Neuronal stem cell (in vitro differentiated cells): ENCODE measurements at regions not wholly inside any gene's neighbourhood (a gene's known extent, or its start where the extent isn't known, plus 50 kb on each side); places are given as distances from the start of the nearest gene placed in this dataset.

Experiments used
- DNase-seq: peaks from one replicate; pipeline ENCODE4 v3.0.0-alpha.2; 2013; ENCODE audit warnings: low spot score
- H2AFZ ChIP-seq: one replicate; pipeline ENCODE4 v1.6.1; 2013; ENCODE audit warnings: mild to moderate bottlenecking, low read length, inconsistent platforms
- H2AK5ac ChIP-seq: 2 replicates; pipeline ENCODE4 v1.6.1; 2013; ENCODE audit warnings: low read depth, mild to moderate bottlenecking, inconsistent platforms, low read length, moderate library complexity, mixed read lengths
- H2BK120ac ChIP-seq: 2 replicates; pipeline ENCODE4 v1.6.1; 2013; ENCODE audit warnings: low read depth, mild to moderate bottlenecking, inconsistent platforms, low read length, moderate library complexity, mixed read lengths
- H2BK12ac ChIP-seq: one replicate; pipeline ENCODE4 v1.6.1; 2013; ENCODE audit warnings: low read length, inconsistent platforms
- H2BK15ac ChIP-seq: 2 replicates; pipeline ENCODE4 v1.6.1; 2013; ENCODE audit warnings: mild to moderate bottlenecking, low read length, inconsistent platforms, mixed read lengths
- H2BK5ac ChIP-seq: one replicate; pipeline ENCODE4 v1.6.1; 2013; ENCODE audit warnings: inconsistent platforms, mild to moderate bottlenecking, low read length, moderate library complexity
- H3K14ac ChIP-seq: one replicate; pipeline ENCODE4 v1.6.1; 2013; ENCODE audit warnings: low read length, inconsistent platforms
- H3K18ac ChIP-seq: 2 replicates; pipeline ENCODE4 v1.6.1; 2013; ENCODE audit warnings: low read length, inconsistent platforms
- H3K23ac ChIP-seq: 2 replicates; pipeline ENCODE4 v1.6.1; 2013; ENCODE audit warnings: low read depth, mild to moderate bottlenecking, mixed read lengths, low read length, inconsistent platforms; ENCODE audit not compliant: poor library complexity
- H3K27ac ChIP-seq: replicated peaks from 3 replicates; pipeline ENCODE4 v1.5.1; 2013; ENCODE audit warnings: low read length, inconsistent platforms
- H3K27me3 ChIP-seq, 3 experiments: 2 replicates each; pipeline ENCODE4 v1.6.1; 2013; ENCODE audit warnings: low read length in 3 of 3, mild to moderate bottlenecking in 2 of 3, inconsistent platforms in 1 of 3, low read depth in 1 of 3, mixed read lengths in 1 of 3, moderate library complexity in 1 of 3; ENCODE audit not compliant: control insufficient read depth in 3 of 3, insufficient read depth in 3 of 3
- H3K36me3 ChIP-seq, 2 donors: replicated peaks in 1 of 2; 2 replicates each; pipeline ENCODE4 v1.6.1; 2013; ENCODE audit warnings: low read length in 2 of 2; ENCODE audit not compliant: control insufficient read depth in 2 of 2, insufficient read depth in 2 of 2
- H3K4ac ChIP-seq: 2 replicates; pipeline ENCODE4 v1.6.1; 2013; ENCODE audit warnings: inconsistent platforms, mild to moderate bottlenecking, low read length, moderate library complexity
- H3K4me1 ChIP-seq, 2 donors: 1 replicate in 1 of 2; 2 replicates in 1 of 2; pipeline ENCODE4 v1.6.1; 2013; ENCODE audit warnings: low read length in 2 of 2, low read depth in 1 of 2; ENCODE audit not compliant: control insufficient read depth in 2 of 2, insufficient read depth in 1 of 2
- H3K4me2 ChIP-seq: one replicate; pipeline ENCODE4 v1.6.1; 2013; ENCODE audit warnings: mild to moderate bottlenecking, low read length, inconsistent platforms; ENCODE audit not compliant: insufficient read depth, poor library complexity, severe bottlenecking
- H3K4me3 ChIP-seq, 2 donors: 2 replicates each; pipeline ENCODE4 v1.5.1; 2013; ENCODE audit warnings: low read length in 2 of 2, mild to moderate bottlenecking in 2 of 2, inconsistent platforms in 1 of 2, moderate library complexity in 1 of 2
- H3K79me1 ChIP-seq: one replicate; pipeline ENCODE4 v1.6.1; 2013; ENCODE audit warnings: low read depth, mild to moderate bottlenecking, inconsistent platforms, low read length, moderate library complexity
- H3K9ac ChIP-seq: one replicate; pipeline ENCODE4 v1.6.1; 2013; ENCODE audit warnings: mild to moderate bottlenecking, low read depth, low read length, inconsistent platforms; ENCODE audit not compliant: poor library complexity
- H3K9me3 ChIP-seq, 2 donors: replicated peaks in 1 of 2; 2 replicates each; pipeline versions ENCODE3 to v1.6.1; 2013; ENCODE audit warnings: low read length in 2 of 2, mild to moderate bottlenecking in 2 of 2, inconsistent platforms in 1 of 2, low read depth in 1 of 2, mixed read lengths in 1 of 2, moderate library complexity in 1 of 2; ENCODE audit not compliant: control insufficient read depth in 2 of 2, insufficient read depth in 1 of 2
- H4K8ac ChIP-seq: one replicate; pipeline ENCODE4 v1.6.1; 2013; ENCODE audit warnings: low read depth, mild to moderate bottlenecking, inconsistent platforms, low read length, moderate library complexity
- H4K91ac ChIP-seq: one replicate; pipeline ENCODE4 v1.6.1; 2013; ENCODE audit warnings: low read length, low read depth, mild to moderate bottlenecking, inconsistent platforms; ENCODE audit not compliant: poor library complexity
- WGBS, 2 donors: extraction: QIAGEN DNeasy Blood & Tissue Kit; methylation state at CpG; one replicate each; pipeline ENCODE4 v1.1.7; 2013; ENCODE audit warnings: missing lambda C conversion rate in 2 of 2, mixed read lengths in 1 of 2; ENCODE audit not compliant: insufficient read length in 2 of 2, insufficient replicate concordance in 1 of 2; ENCODE audit errors: extremely low coverage in 2 of 2; 5-methylcytosine and 5-hydroxymethylcytosine counted together

GRCh38 chr22:22768885-22769284 is 118.7 kb upstream of the IGLL5 start:
- H3K27me3 ChIP-seq = peaks cover 0 to 6% (median under 1%) of the 10 kb centered on the region in 3 experiments
- no peak overlapping the region for H3K14ac ChIP-seq
- WGBS, 2 donors = no CpG with 5 or more reads among the region's 2 CpGs
- no peak for DNase-seq
- no peak overlapping the region for H3K4me2 ChIP-seq
- no peak overlapping the region for H3K18ac ChIP-seq
- no peak overlapping the region for H2AFZ ChIP-seq
- no peak overlapping the region for H2AK5ac ChIP-seq
- H3K36me3 ChIP-seq = no peaks in the 10 kb centered on the region
- H3K9ac ChIP-seq = no peak overlapping the region
- no peak overlapping the region for H3K4me3 ChIP-seq
- no peaks in the 10 kb centered on the region for H3K79me1 ChIP-seq
- H2BK120ac ChIP-seq = no peak overlapping the region
- no peak overlapping the region for H3K4ac ChIP-seq
- no peak overlapping the region for H4K8ac ChIP-seq
- no peak overlapping the region for H3K23ac ChIP-seq
- no peak overlapping the region for H3K27ac ChIP-seq
- H2BK5ac ChIP-seq = no peak overlapping the region
- H2BK12ac ChIP-seq = no peak overlapping the region
- no peaks in the 10 kb centered on the region for H3K9me3 ChIP-seq
- H2BK15ac ChIP-seq = no peak overlapping the region
- no peak overlapping the region for H4K91ac ChIP-seq
- no peaks in the 10 kb centered on the region for H3K4me1 ChIP-seq

GRCh38 chr22:22769434-22770279 is 118.0 kb upstream of the IGLL5 start:
- no peak for DNase-seq
- no peak overlapping the region for H3K4me2 ChIP-seq
- H2BK120ac ChIP-seq = no peak overlapping the region
- no peak overlapping the region for H3K18ac ChIP-seq
- H2BK5ac ChIP-seq = no peak overlapping the region
- H3K27me3 ChIP-seq = peaks cover 0 to 6% (median 5%) of the 10 kb centered on the region in 3 experiments
- no peak overlapping the region for H3K14ac ChIP-seq
- H3K23ac ChIP-seq = no peak overlapping the region
- no peak overlapping the region for H4K8ac ChIP-seq
- no peaks in the 10 kb centered on the region for H3K4me1 ChIP-seq
- no peak overlapping the region for H2BK15ac ChIP-seq
- no peak overlapping the region for H3K4ac ChIP-seq
- H3K79me1 ChIP-seq = no peaks in the 10 kb centered on the region
- no CpG with 5 or more reads among the region's 4 CpGs for WGBS, 2 donors
- H2AK5ac ChIP-seq = no peak overlapping the region
- H3K4me3 ChIP-seq = no peak overlapping the region
- H3K9me3 ChIP-seq = no peaks in the 10 kb centered on the region
- H2AFZ ChIP-seq = no peak overlapping the region
- H2BK12ac ChIP-seq = no peak overlapping the region
- H3K36me3 ChIP-seq = no peaks in the 10 kb centered on the region
- H4K91ac ChIP-seq = no peak overlapping the region
- no peak overlapping the region for H3K27ac ChIP-seq
- no peak overlapping the region for H3K9ac ChIP-seq

- Histone ChIP-seq H2BK5ac (no peak overlapping the region), H3K27ac (no peak overlapping the region), H3K18ac (no peak overlapping the region), H3K14ac (no peak overlapping the region), H3K4me3 (no peak overlapping the region), H3K4ac (no peak overlapping the region), H3K79me1 (no peaks in the 10 kb centered on the region), H4K8ac (no peak overlapping the region), H3K4me2 (no peak overlapping the region), H4K91ac (no peak overlapping the region), H2AFZ (no peak overlapping the region), H3K4me1 (no peaks in the 10 kb centered on the region), H2BK12ac (no peak overlapping the region), H3K23ac (no peak overlapping the region), H3K9ac (no peak overlapping the region), H3K9me3 (no peaks in the 10 kb centered on the region), H2BK15ac (no peak overlapping the region), H2BK120ac (no peak overlapping the region), H3K36me3 (no peaks in the 10 kb centered on the region), H3K27me3 (peaks cover 0 to 6% (median 5%) of the 10 kb centered on the region in 3 experiments), H2AK5ac (no peak overlapping the region)
- DNase-seq = peak; percentile 39
- no CpG with 5 or more reads among the region's 4 CpGs for WGBS, 2 donors
Measured at GRCh38 chr22:22770280-22770871, 117.2 kb upstream of the IGLL5 start.

- no peak overlapping the region for H3K9ac ChIP-seq
- no peak overlapping the region for H2AFZ ChIP-seq
- H3K4me2 ChIP-seq = no peak overlapping the region
- no peaks in the 10 kb centered on the region for H3K4me1 ChIP-seq
- H3K27me3 ChIP-seq = peaks cover 0 to 6% (median 5%) of the 10 kb centered on the region in 3 experiments
- no peak overlapping the region for H3K18ac ChIP-seq
- no peak overlapping the region for H2BK120ac ChIP-seq
- H3K79me1 ChIP-seq = no peaks in the 10 kb centered on the region
- no peak overlapping the region for H3K14ac ChIP-seq
- H2BK15ac ChIP-seq = no peak overlapping the region
- no peak overlapping the region for H4K91ac ChIP-seq
- DNase-seq = no peak
- no peak overlapping the region for H2BK5ac ChIP-seq
- no peak overlapping the region for H3K4me3 ChIP-seq
- no peak overlapping the region for H2AK5ac ChIP-seq
- no peaks in the 10 kb centered on the region for H3K9me3 ChIP-seq
- no peak overlapping the region for H3K23ac ChIP-seq
- H3K36me3 ChIP-seq = no peaks in the 10 kb centered on the region
- H3K27ac ChIP-seq = no peak overlapping the region
- H2BK12ac ChIP-seq = no peak overlapping the region
- H3K4ac ChIP-seq = no peak overlapping the region
- no peak overlapping the region for H4K8ac ChIP-seq
Measured at GRCh38 chr22:22770881-22771280, 116.7 kb upstream of the IGLL5 start.
